HCT116 (cell line): ENCODE measurements at regions not wholly inside any gene's neighbourhood (a gene's known extent, or its start where the extent isn't known, plus 50 kb on each side); places are given as distances from the start of the nearest gene placed in this dataset.

ENCODE experiments used
- ATAC-seq: fragments of 200-7000 bp; cut with Tn5 transposase; 2 replicates; pipeline ENCODE4 v1.9.1; 2020; ENCODE audit warnings: mild to moderate bottlenecking, moderate library complexity
- BruUV-seq: library from RNA; stranded (reverse); fragments of 400-500 nt; replicated peaks from 2 replicates; lab custom pipeline; 2021; lab: Mats Ljungman, UMichigan
- CTCF ChIA-PET: fragments of 300-600 bp; sonication (Branson Sonifier 250); formaldehyde crosslinking; loops from one replicate; lab custom pipeline; 2021; ENCODE audit warnings: antibody characterized with exemption; lab: Charles Lee
- POLR2A ChIA-PET: fragments of 300-600, 350-600 bp; sonication (Branson Sonifier 250); formaldehyde crosslinking; loops from one replicate; lab custom pipeline; 2021; ENCODE audit warnings: antibody characterized with exemption; lab: Charles Lee
- RAD21 ChIA-PET, 2 experiments: fragments of 300-600 bp; sonication (Branson Sonifier 250); formaldehyde crosslinking; loops; one replicate each; lab custom pipeline; 2023; ENCODE audit warnings: low total read pairs in 2 of 2; ENCODE audit not compliant: uncharacterized antibody in 2 of 2, unreplicated experiment in 2 of 2, low non-redundant PET in 1 of 2; lab: Charles Lee
- DNase-seq: peaks from one replicate; pipeline ENCODE4 v3.0.0-alpha.2; 2010; ENCODE audit warnings: low read depth, low spot score
- H2AFZ ChIP-seq: fragments of 200-600 bp; shearing (Covaris generic), sonication (generic); 2 replicates; pipeline ENCODE4 v1.6.1; 2017; ENCODE audit warnings: low read depth, mixed run types, mixed read lengths, antibody characterized with exemption, low read length; ENCODE audit not compliant: poor library complexity, severe bottlenecking
- H3K27ac ChIP-seq: 2 replicates; pipeline ENCODE4 v1.5.1; 2012; ENCODE audit warnings: low read depth, low read length
- H3K27me3 ChIP-seq: fragments of 200-600 bp; sonication (generic); 2 replicates; pipeline ENCODE4 v1.6.1; 2016; ENCODE audit warnings: mixed run types, low read length, mixed read lengths; ENCODE audit not compliant: insufficient read depth
- H3K36me3 ChIP-seq, 2 experiments: fragments of 200-500 bp in 1 of 2; fragments of 200-600 bp in 1 of 2; sonication (Bioruptor generic) in 1 of 2; sonication (generic) in 1 of 2; 2 replicates each; pipeline versions ENCODE4 v1.5.1 to v1.6.1; 2014 to 2016; ENCODE audit warnings: low read length in 2 of 2, inconsistent platforms in 1 of 2, mixed read lengths in 1 of 2, mixed run types in 1 of 2; ENCODE audit not compliant: insufficient read depth in 2 of 2, control insufficient read depth in 1 of 2
- H3K4me1 ChIP-seq, 2 experiments: fragments of 200-600 bp in 1 of 2; sonication (generic) in 1 of 2; 2 replicates each; pipeline versions ENCODE4 v1.5.1 to v1.6.1; 2012 to 2017; ENCODE audit warnings: low read length in 2 of 2, inconsistent platforms in 1 of 2, mild to moderate bottlenecking in 1 of 2, mixed read lengths in 1 of 2, mixed run types in 1 of 2, moderate library complexity in 1 of 2; ENCODE audit not compliant: insufficient read depth in 2 of 2, control insufficient read depth in 1 of 2
- H3K4me2 ChIP-seq: fragments of 200-600 bp; sonication (generic); 2 replicates; pipeline ENCODE4 v1.6.1; 2017; ENCODE audit warnings: mixed run types, low read length, mixed read lengths
- H3K4me3 ChIP-seq, 2 experiments: fragments of 200-600 bp in 1 of 2; sonication (generic) in 1 of 2; replicated peaks in 1 of 2; 2 replicates each; pipeline ENCODE4 v1.5.1; 2011 to 2016; ENCODE audit warnings: low read length in 2 of 2, control low read depth in 1 of 2, low read depth in 1 of 2, mild to moderate bottlenecking in 1 of 2, mixed read lengths in 1 of 2, mixed run types in 1 of 2
- H3K79me2 ChIP-seq: fragments of 200-600 bp; sonication (generic); 2 replicates; pipeline ENCODE4 v1.6.1; 2017; ENCODE audit warnings: mild to moderate bottlenecking, mixed run types, low read length, moderate library complexity, mixed read lengths; ENCODE audit not compliant: insufficient read depth
- H3K9ac ChIP-seq: fragments of 200-600 bp; sonication (generic); 2 replicates; pipeline ENCODE4 v1.6.1; 2016; ENCODE audit warnings: low read length, mixed read lengths
- H3K9me2 ChIP-seq: fragments of 200-600 bp; sonication (generic), shearing (Covaris generic); 2 replicates; pipeline ENCODE4 v1.6.1; 2017; ENCODE audit warnings: mixed run types, mild to moderate bottlenecking, moderate library complexity; ENCODE audit not compliant: insufficient read depth
- H3K9me3 ChIP-seq, 2 experiments: fragments of 200-500 bp in 1 of 2; fragments of 200-600 bp in 1 of 2; sonication (Bioruptor generic) in 1 of 2; sonication (generic) in 1 of 2; 2 replicates each; pipeline ENCODE4 v1.6.1; 2014 to 2017; ENCODE audit warnings: low read length in 2 of 2, mixed read lengths in 2 of 2, inconsistent platforms in 1 of 2, low read depth in 1 of 2, mild to moderate bottlenecking in 1 of 2, mixed run types in 1 of 2, moderate library complexity in 1 of 2; ENCODE audit not compliant: control insufficient read depth in 1 of 2, insufficient read depth in 1 of 2
- H4K20me1 ChIP-seq: fragments of 200-600 bp; sonication (generic), shearing (Covaris generic); 2 replicates; pipeline ENCODE4 v1.6.1; 2017; ENCODE audit warnings: mixed run types, mild to moderate bottlenecking, moderate library complexity; ENCODE audit not compliant: insufficient read depth
- ATF3 ChIP-seq: IDR thresholded peaks from 2 replicates; pipeline ENCODE4 v1.6.1; 2012
- CTCF ChIP-seq, 3 experiments: fragments of 200-600 bp in 1 of 3; sonication (generic) in 1 of 3; IDR thresholded peaks in 2 of 3; conservative IDR thresholded peaks in 1 of 3; 2 replicates each; pipeline ENCODE4 v1.5.1; 2012 to 2017; ENCODE audit warnings: low read depth in 2 of 3, low read length in 2 of 3, antibody characterized with exemption in 1 of 3, borderline replicate concordance in 1 of 3, control low read depth in 1 of 3, mild to moderate bottlenecking in 1 of 3, mixed read lengths in 1 of 3, mixed run types in 1 of 3, moderate library complexity in 1 of 3; ENCODE audit not compliant: insufficient read depth in 1 of 3
- ELF1 ChIP-seq: IDR thresholded peaks from 2 replicates; pipeline ENCODE4 v1.6.1; 2012; ENCODE audit warnings: low read depth, borderline replicate concordance
- EZH2 ChIP-seq: fragments of 200-600 bp; sonication (generic); IDR thresholded peaks from 2 replicates; pipeline ENCODE4 v1.6.1; 2017; ENCODE audit warnings: antibody characterized with exemption, mixed run types
- FOSL1 ChIP-seq: IDR thresholded peaks from 2 replicates; pipeline ENCODE4 v1.6.1; 2012; ENCODE audit warnings: low read depth
- JUND ChIP-seq: IDR thresholded peaks from 2 replicates; pipeline ENCODE4 v1.6.1; 2012
- MAX ChIP-seq: IDR thresholded peaks from 2 replicates; pipeline ENCODE4 v1.6.1; 2012
- POLR2A ChIP-seq: IDR thresholded peaks from 2 replicates; pipeline ENCODE4 v1.7.0; 2011; ENCODE audit warnings: borderline replicate concordance; ENCODE audit not compliant: insufficient read depth, insufficient read length; ENCODE audit errors: extremely low read depth
- POLR2AphosphoS5 ChIP-seq: IDR thresholded peaks from 2 replicates; pipeline ENCODE4 v1.6.1; 2011; ENCODE audit warnings: mild to moderate bottlenecking, low read depth, low read length, moderate library complexity
- RAD21 ChIP-seq: IDR thresholded peaks from 2 replicates; pipeline ENCODE4 v1.6.1; 2012; ENCODE audit warnings: low read depth, mild to moderate bottlenecking
- SIN3A ChIP-seq: IDR thresholded peaks from 2 replicates; pipeline ENCODE4 v1.6.1; 2012; ENCODE audit warnings: low read depth
- SP1 ChIP-seq: IDR thresholded peaks from 2 replicates; pipeline ENCODE4 v1.6.1; 2012; ENCODE audit warnings: low read depth
- SRF ChIP-seq: IDR thresholded peaks from 2 replicates; pipeline ENCODE4 v1.6.1; 2012; ENCODE audit warnings: low read depth
- TCF7L2 ChIP-seq: IDR thresholded peaks from 2 replicates; pipeline ENCODE4 v1.7.0; 2011; ENCODE audit warnings: borderline replicate concordance, inconsistent platforms; ENCODE audit not compliant: insufficient read depth, insufficient read length; ENCODE audit errors: extremely low read depth
- YY1 ChIP-seq: IDR thresholded peaks from 2 replicates; pipeline ENCODE4 v1.6.1; 2011; ENCODE audit warnings: low read length, low read depth, moderate library complexity, mild to moderate bottlenecking; ENCODE audit not compliant: insufficient replicate concordance; ENCODE audit errors: extremely low read depth
- ZBTB33 ChIP-seq: IDR thresholded peaks from 2 replicates; pipeline ENCODE4 v1.6.1; 2011; ENCODE audit warnings: mild to moderate bottlenecking, low read length, moderate library complexity; ENCODE audit not compliant: insufficient replicate concordance; ENCODE audit errors: extremely low read depth
- ZFX ChIP-seq: fragments of 450-650 bp; IDR thresholded peaks from 2 replicates; pipeline ENCODE4 v1.6.1; 2017
- intact Hi-C: fragments of 100-400 bp; cut with micrococcal nuclease; formaldehyde crosslinking; loops from 2 replicates; pipeline ENCODE4 v1.10.0; 2022

GRCh38 chr14:32009976-32010581 is 67.0 kb upstream of the ARHGAP5 start:
- POLR2A ChIA-PET = no interaction called here

More at GRCh38 chr14:32009976-32010581, 67.0 kb upstream of the ARHGAP5 start:
- Histone ChIP-seq H3K36me3 (no peaks in the 10 kb centered on the region), H3K9me3 (no peaks in the 10 kb centered on the region), H3K27me3 (no peaks in the 10 kb centered on the region), H3K4me3 (peak overlapping the region in 1 of 2 experiments; percentile 14; a peak in 1 of 4 replicates), H3K4me1 (peaks cover 23 to 48% of the 10 kb centered on the region in 2 experiments), H3K9me2 (no peaks in the 10 kb centered on the region), H3K79me2 (no peaks in the 10 kb centered on the region), H3K27ac (no peak overlapping the region), H3K9ac (no peak overlapping the region)
- CTCF ChIA-PET = no interaction called here
- no peak for DNase-seq
- BruUV-seq = no TSS peak
- TF ChIP-seq FOSL1 = no peak
- TF ChIP-seq ELF1 = no peak
- no peak for TF ChIP-seq CTCF (IDR thresholded peaks at IDR 0.05 in 2 of 3, conservative IDR thresholded peaks at IDR 0.05 in 1 of 3; ENCODE audit: borderline replicate concordance in 1 of 3, insufficient read depth in 1 of 3, low read depth in 2 of 3, low read length in 2 of 3)
- no peak for TF ChIP-seq SP1
- TF ChIP-seq SRF = no peak
- TF ChIP-seq EZH2 = no peak
- TF ChIP-seq POLR2AphosphoS5 = no peak
- TF ChIP-seq ATF3 = no peak
- no peak for TF ChIP-seq RAD21
- TF ChIP-seq ZFX = no peak
- TF ChIP-seq SIN3A = no peak
- TF ChIP-seq MAX = no peak; the same call in 1 of the 2 replicates
- no peak for TF ChIP-seq JUND
- no peak for TF ChIP-seq POLR2A
- no peak for TF ChIP-seq YY1
- no peak for TF ChIP-seq ZBTB33
- no peak for TF ChIP-seq TCF7L2
- TF ChIP-seq, all 23 proteins: peak for 0
- RAD21 ChIA-PET = no interaction called here
- peak; percentile 35 for ATAC-seq
- H4K20me1 ChIP-seq = no peaks in the 10 kb centered on the region
- H3K4me2 ChIP-seq = peak overlapping the region; percentile 61
- intact Hi-C loops = no loop called here
- H2AFZ ChIP-seq = no peak overlapping the region
